ENCODE measurements at regions not wholly inside any gene's neighbourhood (a gene's known extent, or its start where the extent isn't known, plus 50 kb on each side); places are given as distances from the start of the nearest gene placed in this dataset.
"Not testable (repeated sequence)": the region's sequence is repeated elsewhere in the genome, so short reads cannot be mapped to it uniquely, and the experiment has no call there.

- no peak for DNase-seq (ENCODE audit: low read depth in 2 of 2)
Observed at GRCh38 chr1:166605137-166605536, 234.1 kb upstream of the POGK start.

DNA sequence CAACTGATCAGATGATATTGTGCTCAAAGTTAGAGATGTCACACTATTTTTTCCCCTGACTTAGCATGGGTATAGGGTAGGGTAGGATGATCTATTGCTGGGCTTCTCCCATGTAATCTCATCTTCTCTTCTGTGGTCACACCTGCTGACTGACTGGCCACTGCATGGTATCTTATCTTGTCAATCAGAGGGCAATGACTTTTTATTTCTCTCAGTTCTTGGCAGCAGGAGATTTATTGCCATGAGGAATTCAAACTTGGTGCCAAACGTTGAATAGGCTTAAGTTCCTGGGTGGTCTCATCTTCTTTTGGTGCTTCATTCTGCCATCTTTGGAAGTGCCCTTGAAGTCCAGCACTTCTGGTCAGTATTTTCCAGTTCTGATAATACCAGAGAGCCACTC, 226.4 kb upstream of the POGK start:
- DNase-seq (ENCODE audit: low read depth in 2 of 2), result no peak

- DNase-seq (ENCODE audit: low read depth in 2 of 2), result no peak
Observed at GRCh38 chr1:166616206-166616605, 223.1 kb upstream of the POGK start.

DNA sequence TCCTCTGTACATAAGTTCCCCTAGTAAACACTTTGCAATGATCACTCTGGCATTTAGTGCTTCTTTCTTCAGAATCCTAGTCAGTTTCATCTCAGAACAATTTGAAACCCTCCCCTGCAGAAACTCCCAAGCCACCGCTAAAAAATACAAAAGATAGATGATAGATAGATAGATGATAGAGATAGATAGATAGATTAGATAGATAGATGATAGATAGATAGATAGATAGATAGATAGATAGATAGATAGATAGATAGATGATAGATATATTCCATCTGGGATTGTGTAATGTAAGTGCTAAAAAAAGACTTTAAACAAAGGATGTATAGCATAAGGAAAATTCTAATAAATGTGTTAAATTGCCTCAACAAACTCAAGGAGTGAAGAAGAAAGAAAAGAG, 212.6 kb upstream of the POGK start:
- DNase-seq (ENCODE audit: low read depth in 2 of 2), result no peak

- DNase-seq (ENCODE audit: low read depth in 2 of 2), result no peak
Observed at GRCh38 chr1:166627558-166627957, 211.7 kb upstream of the POGK start.

- DNase-seq (ENCODE audit: low read depth in 2 of 2), result no peak
Observed at GRCh38 chr1:166628259-166628658, 211.0 kb upstream of the POGK start.

- DNase-seq (ENCODE audit: low read depth in 2 of 2), result no peak
Observed at GRCh38 chr1:166629946-166630345, 209.3 kb upstream of the POGK start.

DNA sequence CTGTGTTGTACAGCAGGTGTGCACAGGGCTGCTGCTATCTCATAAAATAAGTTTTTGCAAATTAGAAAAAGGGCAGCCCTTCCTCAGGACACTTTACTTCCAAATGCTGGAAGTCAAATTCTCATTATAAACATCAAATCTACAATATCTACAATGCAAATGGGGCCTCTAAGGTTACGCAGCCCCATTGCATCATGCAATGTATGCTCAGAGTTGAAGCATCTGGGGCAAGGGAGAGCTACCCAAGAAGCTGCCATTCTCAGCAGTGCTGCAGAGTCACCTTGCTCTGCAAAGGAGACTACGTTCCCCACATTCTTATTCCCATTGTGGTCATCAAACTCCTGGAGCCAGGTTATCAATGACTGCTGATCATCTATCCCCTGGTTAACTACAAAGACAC, 208.9 kb upstream of the POGK start:
- no peak for DNase-seq (ENCODE audit: low read depth in 2 of 2)

- no peak for DNase-seq (ENCODE audit: low read depth in 2 of 2)
Observed at GRCh38 chr1:166638137-166638536, 201.1 kb upstream of the POGK start.

GRCh38 chr1:166657228-166657627, 182.0 kb upstream of the POGK start:
- DNase-seq (ENCODE audit: low read depth in 2 of 2), result not testable (repeated sequence)

GRCh38 chr1:166666790-166667189, 172.5 kb upstream of the POGK start:
- not testable (repeated sequence) for DNase-seq (ENCODE audit: low read depth in 2 of 2)

DNA sequence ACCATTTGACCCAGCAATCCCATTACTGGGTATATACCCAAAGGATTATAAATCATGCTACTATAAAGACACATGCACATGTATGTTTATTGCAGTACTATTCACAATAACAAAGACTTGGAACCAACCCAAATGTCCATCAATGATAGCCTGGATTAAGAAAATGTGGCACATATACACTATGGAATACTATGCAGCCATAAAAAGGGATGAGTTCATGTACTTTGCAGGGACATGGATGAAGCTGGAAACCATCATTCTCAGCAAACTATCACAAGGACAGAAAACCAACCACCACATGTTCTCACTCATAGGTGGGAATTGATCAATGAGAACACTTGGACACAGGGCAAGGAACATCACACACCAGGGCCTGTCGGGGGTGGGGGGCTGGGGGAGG, 171.7 kb upstream of the POGK start:
- not testable (repeated sequence) for DNase-seq (ENCODE audit: low read depth in 2 of 2)

GRCh38 chr1:166671627-166672026, 167.6 kb upstream of the POGK start:
- no peak for DNase-seq (ENCODE audit: low read depth in 2 of 2)

GRCh38 chr1:166673722-166674121, 165.6 kb upstream of the POGK start:
- no peak for DNase-seq (ENCODE audit: low read depth in 2 of 2)

GRCh38 chr1:166675213-166675612, 164.1 kb upstream of the POGK start:
- no peak for DNase-seq (ENCODE audit: low read depth in 2 of 2)

DNA sequence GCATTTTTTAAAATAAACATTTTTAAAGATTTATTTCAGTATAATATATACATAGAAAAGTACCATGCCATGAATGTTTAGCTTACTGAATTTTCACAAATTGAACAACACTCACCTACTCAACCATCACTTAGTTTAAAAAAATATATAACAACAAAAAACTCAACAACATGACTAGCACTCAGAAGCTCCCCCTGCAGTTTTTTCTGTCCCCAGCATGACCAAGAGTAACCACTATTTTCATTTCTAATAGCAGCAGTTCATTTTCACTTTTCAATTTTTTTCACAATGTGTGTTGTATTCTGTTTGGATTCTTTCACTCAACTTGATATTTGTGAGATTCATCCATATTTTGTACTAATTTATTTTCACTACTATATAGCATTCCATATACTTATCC, 162.3 kb upstream of the POGK start:
- DNase-seq (ENCODE audit: low read depth in 2 of 2), result no peak

- DNase-seq (ENCODE audit: low read depth in 2 of 2), result no peak
Observed at GRCh38 chr1:166679369-166679768, 159.9 kb upstream of the POGK start.

GRCh38 chr1:166682588-166682987, 156.7 kb upstream of the POGK start:
- DNase-seq (ENCODE audit: low read depth in 2 of 2), result no peak

DNA sequence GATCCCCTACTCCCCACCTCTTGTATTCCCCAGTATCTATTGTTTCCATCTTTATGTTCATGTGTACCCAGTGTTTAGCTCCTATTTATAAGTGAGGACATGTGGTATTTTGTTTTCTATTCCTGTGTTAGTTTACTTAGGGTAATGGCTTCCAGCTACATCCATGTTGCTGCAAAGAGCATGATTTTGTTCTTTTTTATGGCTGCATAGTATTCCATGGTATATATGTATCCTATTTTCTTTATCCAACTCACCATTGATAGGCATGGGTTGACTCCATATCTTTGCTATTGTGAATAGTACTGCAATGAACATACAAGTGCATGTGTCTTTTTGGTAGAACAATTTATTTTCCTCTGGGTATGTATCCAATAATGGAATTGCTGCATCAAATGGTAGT, 154.6 kb upstream of the POGK start:
- DNase-seq (ENCODE audit: low read depth in 2 of 2), result not testable (repeated sequence)

DNA sequence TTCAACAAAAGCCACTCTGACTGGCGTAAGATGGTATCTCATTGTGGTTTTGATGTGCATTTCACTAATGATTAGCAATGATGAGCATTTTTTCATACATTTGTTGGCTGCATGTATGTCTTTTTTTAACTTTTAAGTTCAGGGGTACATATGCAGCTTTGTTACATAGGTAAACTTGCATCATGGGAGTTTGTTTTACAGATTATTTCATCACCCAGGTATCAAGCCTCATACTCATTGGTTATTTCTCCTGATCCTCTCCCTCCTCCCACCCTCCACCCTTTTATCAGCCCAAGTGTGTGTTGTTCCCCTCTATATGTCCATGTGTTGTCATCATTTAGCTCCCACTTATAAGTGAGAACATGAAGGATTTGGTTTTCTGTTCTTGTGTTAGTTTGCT, 154.1 kb upstream of the POGK start:
- no peak for DNase-seq (ENCODE audit: low read depth in 2 of 2)

DNA sequence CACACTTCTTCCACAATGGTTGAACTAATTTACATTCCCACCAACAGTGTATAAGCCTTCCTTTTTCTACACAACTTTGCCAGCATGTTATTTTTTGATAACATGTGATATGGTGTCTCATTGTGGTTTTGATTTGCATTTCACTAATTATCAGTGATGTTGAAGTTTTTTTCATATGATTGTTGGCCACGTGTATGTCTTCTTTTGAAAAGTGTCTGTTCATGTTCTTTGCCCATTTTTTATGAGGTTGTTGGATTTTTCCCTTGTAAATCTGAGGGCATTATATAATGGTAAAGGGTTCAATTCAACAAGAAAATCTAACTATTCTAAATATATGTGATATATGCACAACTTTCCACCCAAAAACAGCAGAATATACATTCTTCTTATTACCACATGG, 153.4 kb upstream of the POGK start:
- not testable (repeated sequence) for DNase-seq (ENCODE audit: low read depth in 2 of 2)

DNA sequence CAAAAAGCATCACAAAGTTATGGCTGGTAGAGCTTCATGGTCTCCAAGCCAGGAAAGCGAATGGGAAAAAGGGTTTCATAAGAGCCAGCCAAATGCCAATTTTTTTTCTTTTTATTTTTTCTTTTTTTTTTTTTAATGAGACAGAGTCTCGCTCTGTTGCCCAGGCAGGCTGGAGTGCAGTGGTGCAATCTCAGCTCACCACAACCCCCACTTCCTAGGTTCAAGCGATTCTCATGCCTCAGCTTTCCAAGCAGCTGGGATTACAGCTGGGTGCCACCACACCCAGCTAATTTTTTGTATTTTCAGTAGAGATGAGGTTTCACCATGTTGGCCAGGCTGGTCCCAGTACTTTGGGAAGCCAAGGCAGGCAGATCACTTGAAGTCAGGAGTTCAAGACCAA, 148.7 kb upstream of the POGK start:
- not testable (repeated sequence) for DNase-seq (ENCODE audit: low read depth in 2 of 2)

- DNase-seq (ENCODE audit: low read depth in 2 of 2), result no peak
Observed at GRCh38 chr1:166691476-166691875, 147.8 kb upstream of the POGK start.

- no peak for DNase-seq (ENCODE audit: low read depth in 2 of 2)
Observed at GRCh38 chr1:166692346-166692745, 146.9 kb upstream of the POGK start.

GRCh38 chr1:166693158-166693557, 146.1 kb upstream of the POGK start:
- no peak for DNase-seq (ENCODE audit: low read depth in 2 of 2)
